Esophagus (tissue), 2 donors: ENCODE measurements at regions not wholly inside any gene's neighbourhood (a gene's known extent, or its start where the extent isn't known, plus 50 kb on each side); places are given as distances from the start of the nearest gene placed in this dataset.

Source experiments
- H3K27ac ChIP-seq, 2 donors: one replicate each; pipeline ENCODE4 v1.5.1; 2013; ENCODE audit warnings: low read depth in 2 of 2, mild to moderate bottlenecking in 2 of 2, inconsistent platforms in 1 of 2, low read length in 1 of 2, moderate library complexity in 1 of 2
- H3K27me3 ChIP-seq, 2 donors: one replicate each; pipeline ENCODE4 v1.6.1; 2013; ENCODE audit warnings: low read length in 2 of 2, control low read depth in 1 of 2, mild to moderate bottlenecking in 1 of 2; ENCODE audit not compliant: insufficient read depth in 2 of 2, control insufficient read depth in 1 of 2
- H3K36me3 ChIP-seq, 2 donors: one replicate each; pipeline ENCODE4 v1.6.1; 2013; ENCODE audit warnings: low read length in 1 of 2; ENCODE audit not compliant: control insufficient read depth in 2 of 2, insufficient read depth in 2 of 2
- H3K4me1 ChIP-seq, 2 donors: one replicate each; pipeline ENCODE4 v1.6.1; 2013; ENCODE audit warnings: low read length in 1 of 2; ENCODE audit not compliant: control insufficient read depth in 2 of 2, insufficient read depth in 2 of 2
- H3K4me3 ChIP-seq, 2 donors: one replicate each; pipeline ENCODE4 v1.5.1; 2013; ENCODE audit warnings: low read length in 2 of 2, mild to moderate bottlenecking in 2 of 2, low read depth in 1 of 2, moderate library complexity in 1 of 2
- H3K9me3 ChIP-seq, 2 donors: one replicate each; pipeline ENCODE4 v1.6.1; 2013; ENCODE audit warnings: mild to moderate bottlenecking in 2 of 2, low read depth in 1 of 2, low read length in 1 of 2, moderate library complexity in 1 of 2; ENCODE audit not compliant: control insufficient read depth in 2 of 2, insufficient read depth in 1 of 2
- WGBS, 2 donors: extraction: QIAGEN DNeasy Blood & Tissue Kit; methylation state at CpG; one replicate each; pipeline ENCODE4 v1.1.7; 2013; 5-methylcytosine and 5-hydroxymethylcytosine counted together
- donor health status: healthy with polysubstance abuse.
- donor health status: Bipolar disorder and iron deficiency.

GRCh38 chr3:44074181-44074580 lies 167.5 kb upstream of the TOPAZ1 start:
- H3K27me3 ChIP-seq: no peaks in the 10 kb centered on the region
- WGBS, 2 donors: 59 to 76% methylated on average over 3 of the region's 3 CpGs

GRCh38 chr3:44076221-44076829 lies 165.4 kb upstream of the TOPAZ1 start:
- Histone ChIP-seq H3K27me3 (no peaks in the 10 kb centered on the region), H3K27ac (no peak overlapping the region), H3K4me1 (no peaks in the 10 kb centered on the region), H3K36me3 (no peaks in the 10 kb centered on the region), H3K9me3 (no peaks in the 10 kb centered on the region), H3K4me3 (no peak overlapping the region)
- 68 to 69% methylated on average over 7 of the region's 7 CpGs for WGBS, 2 donors

More at GRCh38 chr3:44074181-44074580, 167.5 kb upstream of the TOPAZ1 start:
- H3K9me3 ChIP-seq: no peaks in the 10 kb centered on the region
- no peak overlapping the region for H3K27ac ChIP-seq
- no peaks in the 10 kb centered on the region for H3K36me3 ChIP-seq
- no peak overlapping the region for H3K4me3 ChIP-seq
- H3K4me1 ChIP-seq: no peaks in the 10 kb centered on the region

DNA sequence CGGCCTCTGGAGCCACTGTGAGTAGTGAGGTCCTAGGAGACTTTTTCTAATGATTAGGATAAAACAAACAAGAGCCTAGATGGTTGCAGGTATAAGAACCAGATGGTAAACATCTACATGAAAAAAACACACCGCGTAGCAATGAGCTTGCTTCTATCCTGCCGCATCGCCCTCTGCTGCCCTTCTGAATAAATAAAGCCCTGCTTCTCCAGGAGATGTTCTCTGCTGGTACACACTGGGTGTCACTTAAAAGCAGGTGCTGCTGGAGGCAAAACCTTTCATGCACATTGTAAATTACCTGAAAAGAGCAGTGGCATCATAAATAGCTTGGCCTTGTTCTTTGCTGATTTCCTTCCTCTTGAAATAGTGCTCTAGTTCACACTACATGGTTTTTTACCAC lies 164.4 kb upstream of the TOPAZ1 start:
- Histone ChIP-seq H3K4me3 (no peak overlapping the region), H3K36me3 (no peaks in the 10 kb centered on the region), H3K9me3 (no peaks in the 10 kb centered on the region), H3K27me3 (no peaks in the 10 kb centered on the region), H3K27ac (no peak overlapping the region), H3K4me1 (no peaks in the 10 kb centered on the region)
- 43 to 64% methylated on average over 5 of the region's 5 CpGs for WGBS, 2 donors

- Histone ChIP-seq H3K36me3 (no peaks in the 10 kb centered on the region), H3K4me3 (no peak overlapping the region), H3K9me3 (no peaks in the 10 kb centered on the region), H3K27me3 (no peaks in the 10 kb centered on the region), H3K27ac (no peak overlapping the region), H3K4me1 (peaks cover 0 to 2% of the 10 kb centered on the region in 2 donors)
- WGBS, 2 donors: 83 to 89% methylated on average over 7 of the region's 7 CpGs
These were observed 162.8 kb upstream of the TOPAZ1 start for GRCh38 chr3:44078863-44079262.

DNA sequence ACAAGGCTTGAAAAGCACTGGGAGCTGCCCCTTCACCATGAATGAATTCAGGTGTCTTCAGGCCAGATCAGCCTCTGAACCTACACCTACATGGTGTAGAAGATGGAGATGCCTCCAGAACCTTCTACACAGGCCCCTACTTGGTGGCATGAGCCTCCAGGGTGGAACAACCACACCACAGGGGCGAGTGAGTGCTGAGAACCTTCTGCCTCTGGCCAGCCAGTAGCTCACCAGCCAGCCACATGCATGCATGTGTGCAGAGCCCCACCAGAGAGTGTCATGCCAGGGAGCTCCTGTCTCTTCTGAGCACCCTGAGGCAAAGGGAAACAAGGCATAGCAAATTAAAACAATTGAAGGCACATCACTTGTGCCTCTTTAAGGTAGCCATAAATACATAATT lies 161.8 kb upstream of the TOPAZ1 start:
- Histone ChIP-seq H3K36me3 (no peaks in the 10 kb centered on the region), H3K4me3 (no peak overlapping the region), H3K9me3 (no peaks in the 10 kb centered on the region), H3K4me1 (peaks cover 0 to 2% of the 10 kb centered on the region in 2 donors), H3K27ac (no peak overlapping the region), H3K27me3 (no peaks in the 10 kb centered on the region)
- WGBS, 2 donors: 50 to 92% methylated on average over 1 of the region's 1 CpG

DNA sequence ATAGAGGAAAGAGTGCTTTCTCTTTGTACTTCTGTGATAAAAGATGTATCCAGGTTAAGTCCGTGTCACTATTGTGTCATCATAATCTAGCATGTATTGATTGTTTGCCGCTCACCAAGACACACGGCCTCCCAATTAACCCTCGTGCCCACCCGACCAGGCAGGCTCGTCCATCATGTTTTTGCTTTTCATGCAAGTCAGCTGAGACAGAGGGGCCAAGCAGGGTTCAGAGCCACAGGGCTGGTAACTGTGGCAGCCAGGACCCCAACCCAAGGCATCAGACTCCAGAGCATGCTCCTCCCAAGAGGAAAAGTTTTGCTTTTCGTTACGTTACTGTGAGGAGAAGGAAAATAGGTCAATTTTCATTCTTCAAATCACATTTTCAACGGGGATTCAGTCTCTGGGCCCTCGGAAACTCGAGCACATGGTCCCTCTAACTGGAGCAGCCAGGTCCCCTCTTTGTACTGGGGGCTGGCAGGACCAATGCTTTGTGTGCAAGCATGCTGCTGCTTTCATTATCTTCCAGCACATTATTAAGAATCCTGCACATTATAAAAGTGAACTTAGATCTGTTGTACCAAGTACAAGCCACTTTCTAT lies 161.1 kb upstream of the TOPAZ1 start:
- WGBS, 2 donors: 60 to 69% methylated on average over 11 of the region's 11 CpGs
- no peak overlapping the region for H3K27ac ChIP-seq
- H3K9me3 ChIP-seq: no peaks in the 10 kb centered on the region

DNA sequence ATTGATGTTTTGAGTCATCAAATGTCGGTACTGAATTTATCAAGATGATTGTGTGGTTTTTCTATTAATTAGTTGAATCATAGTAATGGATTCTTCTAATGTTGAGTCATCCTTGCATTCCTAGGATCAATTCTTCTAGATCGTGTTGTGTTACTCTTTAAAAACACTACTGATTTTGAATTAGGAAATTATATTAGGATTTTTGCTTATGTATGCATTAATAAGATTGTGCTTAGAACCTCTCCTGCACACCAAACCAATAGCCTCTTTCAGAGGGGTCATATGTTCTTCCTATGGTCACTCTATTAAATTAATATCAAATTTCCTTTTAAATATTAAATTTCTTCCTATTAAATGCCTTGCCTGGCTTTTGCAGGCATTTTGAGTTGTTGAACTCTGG lies 151.7 kb upstream of the TOPAZ1 start:
- no peaks in the 10 kb centered on the region for H3K27me3 ChIP-seq
- H3K4me3 ChIP-seq: no peak overlapping the region
- no peaks in the 10 kb centered on the region for H3K9me3 ChIP-seq
- no peak overlapping the region for H3K27ac ChIP-seq
- H3K4me1 ChIP-seq: no peaks in the 10 kb centered on the region
- H3K36me3 ChIP-seq: no peaks in the 10 kb centered on the region
- WGBS, 2 donors: 57 to 61% methylated on average over 2 of the region's 2 CpGs

More for the DNA sequence above, 161.1 kb upstream of the TOPAZ1 start:
- Histone ChIP-seq H3K4me1 (peaks cover 0 to 2% of the 10 kb centered on the region in 2 donors), H3K36me3 (no peaks in the 10 kb centered on the region), H3K4me3 (no peak overlapping the region), H3K27me3 (no peaks in the 10 kb centered on the region)

GRCh38 chr3:44092497-44092896 lies 149.2 kb upstream of the TOPAZ1 start:
- H3K27me3 ChIP-seq: no peaks in the 10 kb centered on the region
- H3K4me3 ChIP-seq: no peak overlapping the region
- H3K27ac ChIP-seq: no peak overlapping the region
- WGBS, 2 donors: 90 to 91% methylated on average over 3 of the region's 3 CpGs
- H3K4me1 ChIP-seq: no peaks in the 10 kb centered on the region
- H3K9me3 ChIP-seq: no peaks in the 10 kb centered on the region
- no peaks in the 10 kb centered on the region for H3K36me3 ChIP-seq

DNA sequence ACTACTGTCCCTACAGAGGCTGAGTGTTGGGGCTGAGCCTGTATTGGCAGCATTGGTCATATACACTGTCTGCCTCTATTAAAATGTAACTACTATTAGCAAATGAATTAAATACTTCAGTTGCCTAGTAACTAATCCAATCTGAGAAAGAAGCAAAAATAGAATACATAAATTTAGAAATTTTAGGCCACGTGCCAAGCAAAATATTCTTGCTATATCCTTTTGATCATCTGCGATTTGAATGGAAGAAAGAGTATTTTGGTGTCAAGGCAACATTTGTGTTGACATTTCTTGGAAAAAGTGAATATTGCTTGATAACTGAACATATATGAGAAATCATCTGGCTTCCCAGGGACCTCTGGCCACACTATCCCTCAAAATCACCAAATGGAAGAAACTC lies 148.2 kb upstream of the TOPAZ1 start:
- 29 to 51% methylated on average over 2 of the region's 2 CpGs for WGBS, 2 donors
- Histone ChIP-seq H3K36me3 (no peaks in the 10 kb centered on the region), H3K4me1 (no peaks in the 10 kb centered on the region), H3K4me3 (no peak overlapping the region), H3K27ac (no peak overlapping the region), H3K27me3 (no peaks in the 10 kb centered on the region), H3K9me3 (no peaks in the 10 kb centered on the region)
